GM23248 (cell line): ENCODE measurements at regions not wholly inside any gene's neighbourhood (a gene's known extent, or its start where the extent isn't known, plus 50 kb on each side); places are given as distances from the start of the nearest gene placed in this dataset.

ENCODE experiments used
- DNase-seq: peaks from one replicate; pipeline ENCODE4 v3.0.0-alpha.2; 2015
- H2AFZ ChIP-seq: fragments of 200-600 bp; sonication (generic); 2 replicates; pipeline ENCODE4 v1.6.1; 2016; ENCODE audit warnings: antibody characterized with exemption
- H3F3A ChIP-seq: fragments of 200-600 bp; sonication (generic); 2 replicates; pipeline ENCODE4 v1.6.1; 2016; ENCODE audit warnings: mild to moderate bottlenecking, antibody characterized with exemption, mixed run types; ENCODE audit not compliant: insufficient read depth
- H3K27ac ChIP-seq: fragments of 200-600 bp; sonication (generic); 2 replicates; pipeline ENCODE4 v1.5.1; 2016; ENCODE audit warnings: mild to moderate bottlenecking
- H3K27me3 ChIP-seq: fragments of 200-600 bp; sonication (generic); replicated peaks from 2 replicates; pipeline ENCODE4 v1.6.1; 2016; ENCODE audit warnings: mild to moderate bottlenecking; ENCODE audit not compliant: insufficient read depth
- H3K36me3 ChIP-seq: fragments of 200-600 bp; sonication (generic); 2 replicates; pipeline ENCODE4 v1.6.1; 2016; ENCODE audit warnings: low read depth, mild to moderate bottlenecking
- H3K4me1 ChIP-seq: fragments of 200-600 bp; sonication (generic); 2 replicates; pipeline ENCODE4 v1.6.1; 2016; ENCODE audit warnings: mild to moderate bottlenecking; ENCODE audit not compliant: insufficient read depth
- H3K4me2 ChIP-seq: fragments of 200-600 bp; sonication (generic); one replicate; pipeline ENCODE4 v1.6.1; 2016; ENCODE audit warnings: mild to moderate bottlenecking; ENCODE audit not compliant: unreplicated experiment
- H3K4me3 ChIP-seq: fragments of 200-600 bp; sonication (generic); 2 replicates; pipeline ENCODE4 v1.5.1; 2016; ENCODE audit warnings: mild to moderate bottlenecking
- H3K79me2 ChIP-seq: fragments of 200-600 bp; sonication (generic); 2 replicates; pipeline ENCODE4 v1.6.1; 2016; ENCODE audit warnings: mild to moderate bottlenecking; ENCODE audit not compliant: insufficient read depth
- H3K9ac ChIP-seq: fragments of 200-600 bp; sonication (generic); 2 replicates; pipeline ENCODE4 v1.6.1; 2016; ENCODE audit warnings: mild to moderate bottlenecking
- H3K9me2 ChIP-seq: fragments of 200-600 bp; sonication (generic); 2 replicates; pipeline ENCODE4 v1.6.1; 2016; ENCODE audit warnings: mixed run types, mild to moderate bottlenecking, moderate library complexity; ENCODE audit not compliant: insufficient read depth
- H3K9me3 ChIP-seq: fragments of 200-600 bp; sonication (generic); one replicate; pipeline ENCODE4 v1.6.1; 2017; ENCODE audit warnings: low read depth
- H4K20me1 ChIP-seq: fragments of 200-600 bp; sonication (generic); 2 replicates; pipeline ENCODE4 v1.6.0; 2016; ENCODE audit not compliant: insufficient read depth
- EZH2 ChIP-seq: fragments of 200-600 bp; sonication (generic); IDR thresholded peaks from 2 replicates; pipeline ENCODE4 v1.6.1; 2018; ENCODE audit warnings: antibody characterized with exemption, mild to moderate bottlenecking; ENCODE audit not compliant: insufficient read depth, poor library complexity, severe bottlenecking
- EZH2phosphoT487 ChIP-seq: fragments of 200-600 bp; sonication (generic); IDR thresholded peaks from 2 replicates; pipeline ENCODE4 v1.6.1; 2018; ENCODE audit warnings: antibody characterized with exemption, moderate library complexity, mild to moderate bottlenecking, low read depth; ENCODE audit not compliant: insufficient read depth
- WGBS, 2 experiments: methylation state at CpG; one replicate each; pipeline ENCODE4 v1.1.6; 2015 to 2017; ENCODE audit warnings: low lambda C conversion rate in 2 of 2, low coverage in 1 of 2; ENCODE audit errors: missing lambda C conversion rate in 2 of 2; 5-methylcytosine and 5-hydroxymethylcytosine counted together
- in situ Hi-C: fragments of 300-500 bp; cut with MboI; formaldehyde crosslinking; loops from 2 replicates; pipeline ENCODE4 v1.15.0; 2020

GRCh38 chr22:27504360-27505253 lies 296.9 kb downstream of the MN1 start:
- WGBS, 2 experiments = 82 to 85% methylated on average over 18 of the region's 18 CpGs
- H3K9me2 ChIP-seq = no peaks in the 10 kb centered on the region
- no peaks in the 10 kb centered on the region for H3K27me3 ChIP-seq
- no peak for TF ChIP-seq EZH2phosphoT487
- no peak for TF ChIP-seq EZH2
- no peaks in the 10 kb centered on the region for H4K20me1 ChIP-seq
- no peak for DNase-seq
- H3K36me3 ChIP-seq = no peaks in the 10 kb centered on the region
- H3F3A ChIP-seq = 0 out of 2 replicates have a peak, but pooled peaks cover 7% of the 10 kb centered on the region
- peaks cover 16% of the 10 kb centered on the region; the same call in 1 of the 2 replicates for H3K4me1 ChIP-seq
- no peak overlapping the region for H2AFZ ChIP-seq
- no peaks in the 10 kb centered on the region for H3K79me2 ChIP-seq
- in situ Hi-C loops = no loop called here
- no peak overlapping the region for H3K27ac ChIP-seq
- no peak overlapping the region for H3K4me2 ChIP-seq
- no peak overlapping the region for H3K9ac ChIP-seq
- H3K9me3 ChIP-seq = no peaks in the 10 kb centered on the region
- H3K4me3 ChIP-seq = no peak overlapping the region

GRCh38 chr22:27507111-27507611 lies 294.4 kb downstream of the MN1 start:
- Histone ChIP-seq H3K9me2 (no peaks in the 10 kb centered on the region), H4K20me1 (no peaks in the 10 kb centered on the region), H3F3A (0 out of 2 replicates have a peak, but pooled peaks cover 16% of the 10 kb centered on the region), H2AFZ (no peak overlapping the region), H3K9ac (no peak overlapping the region), H3K27ac (no peak overlapping the region), H3K4me2 (no peak overlapping the region), H3K4me1 (peaks cover 23% of the 10 kb centered on the region), H3K79me2 (no peaks in the 10 kb centered on the region), H3K27me3 (no peaks in the 10 kb centered on the region), H3K36me3 (no peaks in the 10 kb centered on the region), H3K9me3 (no peaks in the 10 kb centered on the region), H3K4me3 (no peak overlapping the region)
- TF ChIP-seq EZH2 (no peak), EZH2phosphoT487 (no peak)
- peak; percentile 21 for DNase-seq
- in situ Hi-C loops = no loop called here
- 16 to 18% methylated on average over 2 of the region's 2 CpGs for WGBS, 2 experiments

- 66 to 79% methylated on average over 4 of the region's 4 CpGs for WGBS, 2 experiments
Measured at GRCh38 chr22:27507935-27508526, 293.5 kb downstream of the MN1 start.

GRCh38 chr22:27509132-27509920 lies 292.2 kb downstream of the MN1 start:
- no peaks in the 10 kb centered on the region for H3K9me2 ChIP-seq
- H3F3A ChIP-seq = peaks cover 16% of the 10 kb centered on the region; the same call in 1 of the 2 replicates
- H3K36me3 ChIP-seq = no peaks in the 10 kb centered on the region
- no peak overlapping the region for H3K4me3 ChIP-seq
- no peak overlapping the region for H3K27ac ChIP-seq
- H3K27me3 ChIP-seq = no peaks in the 10 kb centered on the region
- H4K20me1 ChIP-seq = no peaks in the 10 kb centered on the region
- H3K4me2 ChIP-seq = no peak overlapping the region
- H3K4me1 ChIP-seq = peaks cover 32% of the 10 kb centered on the region
- H3K9ac ChIP-seq = no peak overlapping the region
- no peaks in the 10 kb centered on the region for H3K79me2 ChIP-seq
- TF ChIP-seq EZH2 (no peak), EZH2phosphoT487 (no peak)
- WGBS, 2 experiments = 87 to 91% methylated on average over 3 of the region's 3 CpGs
- DNase-seq = no peak
- H3K9me3 ChIP-seq = no peaks in the 10 kb centered on the region
- in situ Hi-C loops = no loop called here
- H2AFZ ChIP-seq = no peak overlapping the region

More at GRCh38 chr22:27507935-27508526, 293.5 kb downstream of the MN1 start:
- peaks cover 16% of the 10 kb centered on the region; the same call in 1 of the 2 replicates for H3F3A ChIP-seq
- H2AFZ ChIP-seq = no peak overlapping the region
- no peaks in the 10 kb centered on the region for H3K27me3 ChIP-seq
- no peak overlapping the region for H3K4me2 ChIP-seq
- peak; percentile 79 for DNase-seq
- H3K79me2 ChIP-seq = no peaks in the 10 kb centered on the region
- no peaks in the 10 kb centered on the region for H3K9me3 ChIP-seq
- H3K4me3 ChIP-seq = no peak overlapping the region
- no peaks in the 10 kb centered on the region for H4K20me1 ChIP-seq
- TF ChIP-seq EZH2phosphoT487 (no peak), EZH2 (no peak)
- no peak overlapping the region for H3K27ac ChIP-seq
- H3K36me3 ChIP-seq = no peaks in the 10 kb centered on the region
- in situ Hi-C loops = no loop called here
- peaks cover 31% of the 10 kb centered on the region for H3K4me1 ChIP-seq
- H3K9me2 ChIP-seq = no peaks in the 10 kb centered on the region
- no peak overlapping the region for H3K9ac ChIP-seq
